Lower lobe of right lung (tissue), 2 donors: ENCODE measurements at regions not wholly inside any gene's neighbourhood (a gene's known extent, or its start where the extent isn't known, plus 50 kb on each side); places are given as distances from the start of the nearest gene placed in this dataset.

Source experiments
- ATAC-seq, 2 donors: fragments of 200-7000 bp; cut with Tn5 transposase; one replicate each; pipeline ENCODE4 v1.9.1; 2020 to 2022; ENCODE audit warnings: mild to moderate bottlenecking in 2 of 2, moderate library complexity in 2 of 2
- DNase-seq: peaks from one replicate; pipeline ENCODE4 v3.0.0-alpha.2; 2020
- H3K27ac ChIP-seq: fragments of 200-600 bp; one replicate; pipeline ENCODE4 v1.8.0; 2022
- H3K27me3 ChIP-seq: fragments of 200-600 bp; one replicate; pipeline ENCODE4 v1.8.0; 2022; ENCODE audit warnings: low read depth
- H3K36me3 ChIP-seq: fragments of 200-600 bp; one replicate; pipeline ENCODE4 v1.8.0; 2022; ENCODE audit warnings: mild to moderate bottlenecking
- H3K4me1 ChIP-seq: fragments of 200-600 bp; one replicate; pipeline ENCODE4 v1.8.0; 2022
- H3K4me3 ChIP-seq: fragments of 200-600 bp; one replicate; pipeline ENCODE4 v1.8.0; 2022; ENCODE audit warnings: mild to moderate bottlenecking
- H3K9me3 ChIP-seq: fragments of 200-600 bp; one replicate; pipeline ENCODE4 v1.8.0; 2022
- intact Hi-C: fragments of 100-400 bp; cut with DNase I; formaldehyde crosslinking; loops from one replicate; pipeline ENCODE4 v1.11.0; 2022
- TF ChIP-seq, protein P1 (sequence below): fragments of 200-600 bp; IDR thresholded peaks from one replicate; pipeline ENCODE4 v1.8.0; 2022; ENCODE audit warnings: antibody characterized with exemption, mild to moderate bottlenecking
- donor health status: DM: no; HTN: yes; CAD: no; lungs with severe emphysema.

DNA sequence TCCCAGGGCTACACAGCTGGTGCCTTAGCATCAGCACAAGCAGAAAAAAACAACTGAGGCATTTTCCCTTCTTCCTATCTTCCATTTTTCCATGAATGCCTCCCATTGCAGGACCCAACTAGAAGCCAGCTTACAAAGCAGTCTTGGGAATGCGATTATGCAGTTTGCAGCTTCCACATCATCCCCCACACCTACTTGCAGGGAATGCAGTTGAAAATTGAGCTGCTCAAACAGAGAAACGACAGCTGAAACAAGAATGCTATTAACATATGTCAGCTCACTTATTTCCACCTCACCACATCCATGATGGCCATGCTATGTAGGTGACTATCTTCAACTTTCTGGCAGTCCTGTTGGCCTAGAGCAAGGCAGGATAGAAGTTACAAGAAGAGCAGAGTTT, 150.6 kb upstream of the KCTD3 start:
- DNase-seq, result no peak
- H3K9me3 ChIP-seq, result no peaks in the 10 kb centered on the region
- no peaks in the 10 kb centered on the region for H3K4me1 ChIP-seq
- H3K36me3 ChIP-seq, result no peaks in the 10 kb centered on the region
- H3K27me3 ChIP-seq, result no peaks in the 10 kb centered on the region
- TF ChIP-seq, protein P1, sequence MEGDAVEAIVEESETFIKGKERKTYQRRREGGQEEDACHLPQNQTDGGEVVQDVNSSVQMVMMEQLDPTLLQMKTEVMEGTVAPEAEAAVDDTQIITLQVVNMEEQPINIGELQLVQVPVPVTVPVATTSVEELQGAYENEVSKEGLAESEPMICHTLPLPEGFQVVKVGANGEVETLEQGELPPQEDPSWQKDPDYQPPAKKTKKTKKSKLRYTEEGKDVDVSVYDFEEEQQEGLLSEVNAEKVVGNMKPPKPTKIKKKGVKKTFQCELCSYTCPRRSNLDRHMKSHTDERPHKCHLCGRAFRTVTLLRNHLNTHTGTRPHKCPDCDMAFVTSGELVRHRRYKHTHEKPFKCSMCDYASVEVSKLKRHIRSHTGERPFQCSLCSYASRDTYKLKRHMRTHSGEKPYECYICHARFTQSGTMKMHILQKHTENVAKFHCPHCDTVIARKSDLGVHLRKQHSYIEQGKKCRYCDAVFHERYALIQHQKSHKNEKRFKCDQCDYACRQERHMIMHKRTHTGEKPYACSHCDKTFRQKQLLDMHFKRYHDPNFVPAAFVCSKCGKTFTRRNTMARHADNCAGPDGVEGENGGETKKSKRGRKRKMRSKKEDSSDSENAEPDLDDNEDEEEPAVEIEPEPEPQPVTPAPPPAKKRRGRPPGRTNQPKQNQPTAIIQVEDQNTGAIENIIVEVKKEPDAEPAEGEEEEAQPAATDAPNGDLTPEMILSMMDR, result no peak
- no peak overlapping the region for H3K27ac ChIP-seq
- ATAC-seq, result no peak
- H3K4me3 ChIP-seq, result no peak overlapping the region
- intact Hi-C loops, result no loop called here

GRCh38 chr1:215417122-215417521, 150.0 kb upstream of the KCTD3 start:
- Histone ChIP-seq H3K4me1 (no peaks in the 10 kb centered on the region), H3K36me3 (no peaks in the 10 kb centered on the region), H3K27ac (no peak overlapping the region), H3K27me3 (no peaks in the 10 kb centered on the region), H3K9me3 (no peaks in the 10 kb centered on the region), H3K4me3 (no peak overlapping the region)
- DNase-seq, result no peak
- intact Hi-C loops, result no loop called here
- TF ChIP-seq, protein P1, result no peak
- ATAC-seq, result no peak

DNA sequence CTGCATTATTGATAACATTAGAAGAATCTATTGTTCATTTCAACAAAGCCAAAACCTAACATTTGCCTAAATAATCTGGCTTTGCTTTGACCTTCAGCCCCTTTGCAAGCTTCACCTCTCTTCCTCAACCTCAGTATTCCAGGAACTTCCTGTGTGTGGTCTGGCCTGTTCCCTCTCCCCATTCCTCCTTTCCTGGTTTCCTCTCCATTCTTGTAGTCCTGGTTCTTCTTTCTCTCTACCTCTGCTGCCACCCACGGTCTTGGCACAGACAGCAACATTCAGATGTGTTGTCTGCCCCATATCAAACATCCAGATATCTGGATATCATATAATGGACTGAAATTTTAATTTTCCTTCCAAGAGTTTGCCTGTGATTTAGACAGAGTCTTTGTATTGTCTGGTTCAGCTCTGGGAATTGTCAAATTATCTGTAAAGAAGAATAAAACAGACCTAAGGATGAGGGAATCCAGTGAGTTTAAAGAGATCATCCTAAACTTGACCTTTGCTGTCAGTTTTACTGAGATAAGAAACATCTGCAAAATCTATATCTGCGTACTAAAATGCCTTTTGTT, 148.1 kb upstream of the KCTD3 start:
- ATAC-seq, result no peak

DNA sequence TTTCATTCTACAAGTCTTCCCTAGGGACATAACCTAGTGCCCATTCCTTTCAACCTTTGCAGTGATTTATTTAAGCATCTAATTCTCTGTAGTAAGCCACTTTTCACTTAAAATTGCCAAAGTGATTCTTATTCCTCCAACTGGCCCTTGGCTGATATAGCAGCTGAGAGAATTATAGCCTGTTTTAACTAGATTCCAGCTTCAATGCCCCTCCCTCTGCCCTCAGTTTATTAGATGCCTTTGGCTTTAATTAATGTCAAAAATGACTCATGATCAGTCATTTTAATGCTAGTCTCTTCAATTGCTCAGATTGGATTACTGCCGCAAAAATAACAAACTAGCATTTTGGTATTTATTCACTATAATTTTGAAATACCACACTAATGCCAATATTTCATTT, 145.4 kb upstream of the KCTD3 start:
- Histone ChIP-seq H3K27me3 (no peaks in the 10 kb centered on the region), H3K9me3 (no peaks in the 10 kb centered on the region), H3K4me3 (no peak overlapping the region), H3K36me3 (no peaks in the 10 kb centered on the region), H3K4me1 (no peaks in the 10 kb centered on the region), H3K27ac (no peak overlapping the region)
- intact Hi-C loops, result no loop called here
- ATAC-seq (no peak), DNase-seq (no peak)
- TF ChIP-seq, protein P1, result no peak

More for the DNA sequence above, 148.1 kb upstream of the KCTD3 start:
- Histone ChIP-seq H3K27ac (no peak overlapping the region), H3K27me3 (no peaks in the 10 kb centered on the region), H3K9me3 (no peaks in the 10 kb centered on the region), H3K4me1 (no peaks in the 10 kb centered on the region), H3K4me3 (no peak overlapping the region), H3K36me3 (no peaks in the 10 kb centered on the region)
- TF ChIP-seq, protein P1, result no peak
- intact Hi-C loops, result no loop called here
- DNase-seq, result no peak

GRCh38 chr1:215423288-215423687, 143.8 kb upstream of the KCTD3 start:
- ATAC-seq (no peak), DNase-seq (no peak)
- Histone ChIP-seq H3K4me3 (no peak overlapping the region), H3K36me3 (no peaks in the 10 kb centered on the region), H3K27ac (no peak overlapping the region), H3K27me3 (no peaks in the 10 kb centered on the region), H3K4me1 (no peaks in the 10 kb centered on the region), H3K9me3 (no peaks in the 10 kb centered on the region)
- intact Hi-C loops, result no loop called here
- TF ChIP-seq, protein P1, result no peak

DNA sequence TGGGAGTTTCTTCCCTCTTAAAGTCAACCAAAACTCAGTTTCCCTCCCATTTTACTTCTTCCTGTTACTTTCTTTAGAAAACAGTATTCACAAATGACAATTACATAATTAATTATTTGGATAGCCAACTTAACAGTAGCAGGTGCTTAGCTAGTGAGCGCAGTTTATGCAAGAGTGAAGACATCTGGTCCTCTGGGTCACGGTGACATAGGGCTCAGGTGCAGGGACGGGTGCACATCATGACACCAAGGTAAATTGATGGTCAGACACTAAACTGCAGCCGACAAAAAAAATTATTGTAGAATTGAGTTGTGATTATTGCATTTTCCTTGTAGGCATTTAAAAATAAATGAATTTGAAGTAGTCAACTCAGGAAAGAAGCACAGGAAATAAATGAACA, 142.0 kb upstream of the KCTD3 start:
- TF ChIP-seq, protein P1, result no peak
- Histone ChIP-seq H3K27me3 (no peaks in the 10 kb centered on the region), H3K27ac (no peak overlapping the region), H3K9me3 (no peaks in the 10 kb centered on the region), H3K4me1 (no peaks in the 10 kb centered on the region), H3K36me3 (no peaks in the 10 kb centered on the region), H3K4me3 (no peak overlapping the region)
- ATAC-seq (no peak), DNase-seq (no peak)
- intact Hi-C loops, result no loop called here
